GM19023 (cell line): ENCODE measurements at regions not wholly inside any gene's neighbourhood (a gene's known extent, or its start where the extent isn't known, plus 50 kb on each side); places are given as distances from the start of the nearest gene placed in this dataset.
"Not testable (repeated sequence)": the region's sequence is repeated elsewhere in the genome, so short reads cannot be mapped to it uniquely, and the experiment has no call there.

Experiments
- ATAC-seq: cut with Tn5 transposase; IDR thresholded peaks from one replicate; pipeline ENCODE4 v1.9.1; 2021; ENCODE audit warnings: mild to moderate bottlenecking, moderate library complexity; ENCODE audit not compliant: unreplicated experiment

- ATAC-seq = no peak
Measured at GRCh38 chr5:63128018-63128417, 549.4 kb downstream of the LRRC70 start.

DNA sequence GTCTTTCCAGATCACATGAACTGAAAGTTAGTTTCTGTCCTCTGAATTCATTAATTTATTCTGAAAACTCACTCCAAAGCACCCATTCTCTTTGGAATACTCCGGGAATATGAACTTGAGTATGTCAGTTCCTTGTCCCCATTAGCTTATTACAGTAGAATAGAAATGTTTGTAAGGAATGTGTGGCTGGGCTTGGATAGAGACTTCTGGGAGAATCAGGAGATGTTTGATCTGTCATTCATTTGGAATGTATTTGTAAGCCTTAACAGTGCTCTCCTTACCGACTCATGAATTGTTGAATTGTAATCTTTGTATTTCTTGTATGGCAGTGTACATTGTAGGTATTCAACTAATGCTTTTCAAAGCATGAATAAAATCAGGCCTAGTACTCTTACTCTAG, 548.4 kb downstream of the LRRC70 start:
- no peak for ATAC-seq

- ATAC-seq = peak; percentile 73
Measured at GRCh38 chr5:63125862-63126261, 547.2 kb downstream of the LRRC70 start.

- ATAC-seq = no peak
Measured at GRCh38 chr5:63125392-63125791, 546.8 kb downstream of the LRRC70 start.

DNA sequence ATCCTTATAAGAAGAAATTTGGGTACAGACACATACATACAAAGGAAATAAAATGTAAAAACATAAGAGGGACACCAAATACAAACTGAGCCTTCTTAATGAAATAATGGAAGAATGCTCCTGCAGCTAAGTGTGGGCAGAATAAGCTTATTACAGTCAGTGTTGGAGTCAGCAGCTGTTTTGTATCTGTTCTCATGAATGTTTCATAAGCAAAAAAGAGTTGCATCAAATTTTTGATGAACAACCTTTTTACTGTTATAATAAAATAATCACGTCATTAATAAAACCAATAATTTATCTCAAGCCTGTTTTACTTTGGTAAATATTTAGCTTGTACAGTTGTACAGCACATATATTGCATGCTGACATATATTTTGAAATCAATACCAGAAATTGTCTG, 545.6 kb downstream of the LRRC70 start:
- no peak for ATAC-seq

DNA sequence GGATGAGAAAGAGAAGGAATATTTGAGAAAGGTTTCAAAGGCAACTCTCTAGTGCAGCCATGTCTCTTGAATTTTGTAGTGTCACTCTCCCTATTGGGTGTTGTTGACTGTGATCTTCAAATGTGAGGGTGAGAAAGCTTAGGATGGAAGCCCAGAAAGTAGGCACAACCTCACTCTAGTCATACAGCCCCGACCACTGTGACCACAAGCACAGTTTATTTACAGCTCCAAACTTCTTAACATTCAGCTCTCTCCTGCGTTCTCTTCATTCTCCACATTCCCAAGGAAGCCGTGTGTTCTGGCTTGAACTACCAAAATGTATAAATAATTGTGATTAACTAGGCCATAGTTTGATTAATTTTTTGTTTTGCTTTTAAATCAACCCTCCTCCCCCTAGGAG, 542.9 kb downstream of the LRRC70 start:
- ATAC-seq = no peak

DNA sequence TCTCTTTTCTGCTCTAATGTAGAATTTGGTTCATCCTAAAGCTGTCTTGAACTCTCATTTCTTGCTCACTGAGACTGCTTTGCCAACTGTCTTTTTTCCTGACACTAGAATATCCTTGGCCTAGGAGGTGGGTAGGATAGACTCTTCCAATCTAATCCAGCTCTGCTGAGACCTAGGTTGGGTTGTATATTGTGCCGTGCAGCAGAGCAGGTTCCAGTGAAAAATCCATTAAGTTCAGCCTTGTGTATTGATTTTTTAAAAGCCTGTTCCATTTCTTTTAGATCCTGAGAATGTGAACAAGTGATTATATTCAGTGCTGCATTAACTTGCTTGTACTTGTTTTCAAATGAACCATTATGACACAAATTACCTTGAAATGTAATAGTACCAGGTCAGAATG, 539.6 kb downstream of the LRRC70 start:
- ATAC-seq = no peak

DNA sequence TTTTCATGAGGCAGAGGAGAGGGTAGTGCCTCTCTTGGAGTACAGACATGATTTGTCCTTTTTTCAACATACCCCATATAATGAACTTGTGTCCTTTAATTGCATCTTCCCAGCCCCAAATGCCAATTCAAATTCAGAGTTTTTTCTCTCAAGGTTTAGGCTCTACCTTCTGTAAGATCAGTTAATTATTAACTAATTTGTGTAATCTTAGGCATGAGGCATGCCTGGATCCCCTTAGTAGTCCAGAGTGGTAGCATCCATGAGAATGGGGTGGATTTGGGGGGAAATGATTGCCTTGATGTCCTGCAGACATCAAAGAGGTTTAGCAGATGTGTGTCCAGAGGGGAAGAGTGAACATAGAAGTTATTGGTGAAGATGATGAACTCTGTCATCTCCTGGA, 533.3 kb downstream of the LRRC70 start:
- no peak for ATAC-seq

GRCh38 chr5:63101870-63102269, 523.3 kb downstream of the LRRC70 start:
- no peak for ATAC-seq

GRCh38 chr5:63097286-63097685, 518.7 kb downstream of the LRRC70 start:
- ATAC-seq = no peak

GRCh38 chr5:63094730-63095129, 516.1 kb downstream of the LRRC70 start:
- ATAC-seq = no peak

- no peak for ATAC-seq
Measured at GRCh38 chr5:63089147-63089546, 510.5 kb downstream of the LRRC70 start.

GRCh38 chr5:63085561-63085960, 506.9 kb downstream of the LRRC70 start:
- ATAC-seq = no peak

DNA sequence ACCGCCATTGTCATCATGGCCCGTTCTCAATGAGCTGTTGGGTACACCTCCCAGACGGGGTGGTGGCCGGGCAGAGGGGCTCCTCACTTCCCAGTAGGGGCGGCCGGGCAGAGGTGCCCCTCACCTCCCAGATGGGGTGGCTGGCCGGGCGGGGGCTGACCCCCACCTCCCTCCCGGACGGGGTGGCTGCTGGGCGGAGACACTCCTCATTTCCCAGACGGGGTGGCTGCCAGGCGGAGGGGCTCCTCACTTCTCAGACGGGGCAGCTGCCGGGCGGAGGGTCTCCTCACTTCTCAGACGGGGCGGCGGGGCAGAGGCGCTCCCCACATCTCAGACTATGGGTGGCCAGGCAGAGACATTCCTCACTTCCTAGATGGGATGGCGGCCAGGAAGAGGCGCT, 505.1 kb downstream of the LRRC70 start:
- ATAC-seq = not testable (repeated sequence)

DNA sequence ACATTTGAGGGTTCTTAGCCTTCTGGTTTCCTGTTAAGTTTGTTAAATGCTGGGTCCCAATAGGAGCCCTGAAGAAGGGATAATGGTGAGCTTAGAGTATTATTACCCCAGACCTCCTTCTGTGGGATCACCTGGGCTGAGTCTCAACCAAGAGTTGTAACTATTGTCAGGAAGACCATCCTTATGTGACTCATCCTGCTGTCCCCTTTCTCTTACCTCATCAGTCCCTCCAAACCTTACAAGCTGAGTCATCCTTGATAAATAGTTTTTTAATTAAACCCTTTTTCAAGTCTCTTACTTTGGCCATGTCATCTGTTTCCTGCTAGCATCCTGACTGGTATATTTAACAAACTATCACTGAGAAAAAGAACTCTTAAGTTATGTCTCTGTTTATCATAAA, 502.8 kb downstream of the LRRC70 start:
- ATAC-seq = no peak

- no peak for ATAC-seq
Measured at GRCh38 chr5:63070001-63070400, 491.4 kb downstream of the LRRC70 start.

GRCh38 chr5:63055421-63055820, 476.8 kb downstream of the LRRC70 start:
- no peak for ATAC-seq

DNA sequence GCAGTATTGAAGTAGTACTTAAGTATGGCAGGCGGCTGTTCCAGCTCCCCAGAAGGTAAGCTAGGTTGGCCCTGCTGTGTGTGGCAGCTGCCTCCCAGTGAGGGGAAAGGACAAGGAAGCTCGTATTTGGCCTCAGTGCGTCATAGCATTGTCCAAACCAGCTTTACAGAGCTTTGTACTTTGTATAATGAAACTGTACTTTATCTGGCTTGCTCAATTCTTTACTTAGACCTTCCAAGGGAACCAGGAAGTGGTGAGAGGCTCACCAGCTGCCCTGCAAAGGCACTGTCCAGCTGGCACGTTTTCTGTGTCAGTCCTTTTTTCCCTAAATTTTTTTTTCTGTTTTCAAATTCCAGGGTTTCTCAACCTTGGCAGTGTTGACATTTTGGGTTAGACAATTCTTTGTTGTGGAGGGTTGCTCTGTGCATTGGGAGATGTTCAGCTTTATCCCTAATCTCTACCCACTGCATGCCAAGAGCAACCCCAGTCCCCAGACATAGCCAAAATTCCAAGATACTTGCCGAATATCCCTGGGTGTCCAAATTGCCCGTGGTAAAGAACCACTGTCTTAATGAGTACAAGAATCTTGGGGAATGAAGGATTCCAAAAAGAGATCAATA, 474.5 kb downstream of the LRRC70 start:
- ATAC-seq = no peak

DNA sequence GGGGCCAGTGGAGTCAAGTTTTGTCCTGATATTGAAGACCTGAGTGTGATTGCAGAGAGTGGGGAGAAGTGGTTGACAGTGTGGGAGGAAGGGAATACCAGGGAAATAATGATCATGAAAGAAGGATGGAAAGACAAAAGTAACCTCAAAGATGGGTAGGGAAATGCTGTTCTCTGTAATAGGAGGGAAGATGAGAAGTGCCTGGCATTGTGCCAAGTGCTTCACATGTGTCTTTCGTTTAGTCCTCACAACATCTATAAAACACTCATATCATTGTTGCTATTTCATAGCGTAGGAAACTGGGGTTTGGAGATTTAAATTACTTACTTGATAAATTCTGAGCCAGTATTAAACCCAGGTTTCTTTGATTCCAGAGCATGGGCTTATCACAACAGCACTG, 472.3 kb downstream of the LRRC70 start:
- ATAC-seq = no peak

DNA sequence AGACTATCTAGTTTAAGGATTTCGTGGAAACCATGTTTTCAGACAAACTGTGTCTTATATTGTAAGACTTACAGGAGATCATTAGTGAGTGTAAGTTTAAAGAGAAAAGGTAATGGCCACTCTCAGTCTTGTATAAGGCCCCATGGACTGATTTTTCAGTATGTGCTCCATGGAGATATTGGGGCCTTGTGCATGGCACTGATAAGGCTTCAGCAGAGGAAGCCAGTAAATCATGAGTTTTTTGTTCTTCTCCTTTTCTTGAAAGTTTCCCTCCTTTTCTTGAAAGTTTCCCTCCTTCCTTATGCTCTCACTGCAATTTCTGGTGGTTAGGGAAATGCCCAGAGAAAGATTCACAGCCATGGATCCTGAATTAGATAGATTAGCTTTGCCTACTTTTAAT, 471.3 kb downstream of the LRRC70 start:
- no peak for ATAC-seq

GRCh38 chr5:63043792-63044191, 465.2 kb downstream of the LRRC70 start:
- ATAC-seq = no peak

- ATAC-seq = no peak
Measured at GRCh38 chr5:63032343-63032742, 453.7 kb downstream of the LRRC70 start.

- no peak for ATAC-seq
Measured at GRCh38 chr5:63029891-63030290, 451.3 kb downstream of the LRRC70 start.
